Stimulated activated naive CD4-positive, alpha-beta T cell (primary cell): ENCODE measurements at regions not wholly inside any gene's neighbourhood (a gene's known extent, or its start where the extent isn't known, plus 50 kb on each side); places are given as distances from the start of the nearest gene placed in this dataset.
"Not testable (repeated sequence)": the region's sequence is repeated elsewhere in the genome, so short reads cannot be mapped to it uniquely, and the experiment has no call there.

Experiments
- DNase-seq, 6 experiments: peaks; one replicate each; lab custom pipeline; 2025; lab: John Stamatoyannopoulos, UW

- DNase-seq = no peak
These were observed 74.6 kb downstream of the UTRN start for GRCh38 chr6:144359783-144360182.

- DNase-seq = no peak
These were observed 75.3 kb downstream of the UTRN start for GRCh38 chr6:144360401-144360800.

- DNase-seq = no peak
These were observed 75.9 kb downstream of the UTRN start for GRCh38 chr6:144361016-144361415.

- DNase-seq = no peak
These were observed 77.2 kb downstream of the UTRN start for GRCh38 chr6:144362042-144363018.

GRCh38 chr6:144364208-144364720 lies 79.1 kb downstream of the UTRN start:
- no peak for DNase-seq

- DNase-seq = no peak
These were observed 79.6 kb downstream of the UTRN start for GRCh38 chr6:144364782-144365181.

GRCh38 chr6:144365271-144365670 lies 80.1 kb downstream of the UTRN start:
- DNase-seq = no peak

- not testable (repeated sequence) for DNase-seq
These were observed 84.6 kb downstream of the UTRN start for GRCh38 chr6:144369696-144370095.

GRCh38 chr6:144372116-144372515 lies 87.0 kb downstream of the UTRN start:
- no peak for DNase-seq

- DNase-seq = no peak
These were observed 87.8 kb downstream of the UTRN start for GRCh38 chr6:144372611-144373594.

GRCh38 chr6:144374525-144374924 lies 89.4 kb downstream of the UTRN start:
- DNase-seq = not testable (repeated sequence)

GRCh38 chr6:144377586-144378210 lies 92.6 kb downstream of the UTRN start:
- no peak for DNase-seq

- no peak for DNase-seq
These were observed 93.3 kb downstream of the UTRN start for GRCh38 chr6:144378437-144378836.

- DNase-seq = no peak
These were observed 94.2 kb downstream of the UTRN start for GRCh38 chr6:144379356-144379755.

GRCh38 chr6:144381499-144381898 lies 96.4 kb downstream of the UTRN start:
- not testable (repeated sequence) for DNase-seq

- DNase-seq = no peak
These were observed 98.2 kb downstream of the UTRN start for GRCh38 chr6:144383336-144383735.

GRCh38 chr6:144384427-144384826 lies 99.3 kb downstream of the UTRN start:
- DNase-seq = no peak

- DNase-seq = not testable (repeated sequence)
These were observed 104.3 kb downstream of the UTRN start for GRCh38 chr6:144389474-144389873.

GRCh38 chr6:144390202-144390601 lies 105.1 kb downstream of the UTRN start:
- DNase-seq = no peak

GRCh38 chr6:144390886-144391285 lies 105.8 kb downstream of the UTRN start:
- no peak for DNase-seq

GRCh38 chr6:144392536-144392935 lies 107.4 kb downstream of the UTRN start:
- DNase-seq = no peak

GRCh38 chr6:144394210-144394609 lies 109.1 kb downstream of the UTRN start:
- no peak for DNase-seq
